GM12874 (cell line): ENCODE measurements at regions not wholly inside any gene's neighbourhood (a gene's known extent, or its start where the extent isn't known, plus 50 kb on each side); places are given as distances from the start of the nearest gene placed in this dataset.

ENCODE experiments used
- CTCF ChIP-seq: IDR thresholded peaks from 2 replicates; pipeline ENCODE4 v1.5.1; 2011; ENCODE audit warnings: low read depth, mild to moderate bottlenecking, control low read depth, low read length, moderate library complexity; ENCODE audit not compliant: insufficient read depth

GRCh38 chr9:12993466-12993865 is 218.6 kb downstream of the LURAP1L start:
- TF ChIP-seq CTCF = no peak

- TF ChIP-seq CTCF = no peak
These were observed 222.2 kb downstream of the LURAP1L start for GRCh38 chr9:12997009-12997408.

GRCh38 chr9:13001989-13002580 is 227.3 kb downstream of the LURAP1L start:
- no peak for TF ChIP-seq CTCF

GRCh38 chr9:13002740-13003139 is 227.9 kb downstream of the LURAP1L start:
- TF ChIP-seq CTCF = no peak

- no peak for TF ChIP-seq CTCF
These were observed 235.1 kb downstream of the LURAP1L start for GRCh38 chr9:13009871-13010270.

- TF ChIP-seq CTCF = no peak
These were observed 239.4 kb downstream of the LURAP1L start for GRCh38 chr9:13013991-13014883.

- TF ChIP-seq CTCF = no peak
These were observed 242.4 kb downstream of the LURAP1L start for GRCh38 chr9:13017260-13017659.
